NB4 (cell line): ENCODE measurements at regions not wholly inside any gene's neighbourhood (a gene's known extent, or its start where the extent isn't known, plus 50 kb on each side); places are given as distances from the start of the nearest gene placed in this dataset.

Experiments
- DNase-seq: peaks from one replicate; pipeline ENCODE4 v3.0.0; 2010; ENCODE audit warnings: low read depth
- H3K4me3 ChIP-seq: one replicate; pipeline ENCODE4 v1.5.1; 2011; ENCODE audit warnings: mild to moderate bottlenecking, low read depth, low read length, moderate library complexity
- CTCF ChIP-seq: IDR thresholded peaks from one replicate; pipeline ENCODE4 v1.5.1; 2012; ENCODE audit warnings: low read depth, low read length
- MAX ChIP-seq: IDR thresholded peaks from 2 replicates; pipeline ENCODE4 v1.6.1; 2011; ENCODE audit warnings: low read depth, low read length
- MYC ChIP-seq: IDR thresholded peaks from 2 replicates; pipeline ENCODE4 v1.6.1; 2011; ENCODE audit warnings: low read depth, low read length
- POLR2A ChIP-seq: IDR thresholded peaks from 2 replicates; pipeline ENCODE4 v1.6.1; 2011; ENCODE audit warnings: mild to moderate bottlenecking; ENCODE audit not compliant: insufficient read length; ENCODE audit errors: extremely low read depth

DNA sequence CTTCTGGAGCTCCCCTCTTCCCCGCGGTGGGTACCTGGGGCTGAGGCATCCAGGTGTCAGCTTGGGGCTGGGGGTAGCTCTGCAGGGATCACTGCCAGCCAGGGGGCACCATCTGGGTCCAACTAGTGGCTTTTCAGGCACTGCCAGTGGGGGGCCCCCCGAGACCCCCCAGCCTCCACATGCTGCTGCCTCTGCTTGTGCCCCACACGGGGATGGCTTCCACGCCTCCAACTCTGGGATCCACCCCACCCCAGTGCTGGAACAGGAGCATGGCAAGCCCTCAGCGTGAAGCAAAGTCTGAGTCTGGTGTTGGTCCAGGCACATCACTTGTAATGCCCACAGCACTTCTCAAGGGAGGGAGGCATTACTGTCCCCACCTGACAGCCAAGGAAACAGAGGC is 260.5 kb upstream of the MVB12B start:
- no peak overlapping the region for H3K4me3 ChIP-seq
- no peak for DNase-seq
- TF ChIP-seq MYC (no peak), POLR2A (no peak), MAX (no peak), CTCF (no peak)

- no peak for TF ChIP-seq POLR2A
- TF ChIP-seq CTCF = no peak
- no peak for TF ChIP-seq MYC
- no peak for TF ChIP-seq MAX
- no peak for DNase-seq
- no peak overlapping the region for H3K4me3 ChIP-seq
Observed at GRCh38 chr9:126067031-126067734, 259.4 kb upstream of the MVB12B start.

DNA sequence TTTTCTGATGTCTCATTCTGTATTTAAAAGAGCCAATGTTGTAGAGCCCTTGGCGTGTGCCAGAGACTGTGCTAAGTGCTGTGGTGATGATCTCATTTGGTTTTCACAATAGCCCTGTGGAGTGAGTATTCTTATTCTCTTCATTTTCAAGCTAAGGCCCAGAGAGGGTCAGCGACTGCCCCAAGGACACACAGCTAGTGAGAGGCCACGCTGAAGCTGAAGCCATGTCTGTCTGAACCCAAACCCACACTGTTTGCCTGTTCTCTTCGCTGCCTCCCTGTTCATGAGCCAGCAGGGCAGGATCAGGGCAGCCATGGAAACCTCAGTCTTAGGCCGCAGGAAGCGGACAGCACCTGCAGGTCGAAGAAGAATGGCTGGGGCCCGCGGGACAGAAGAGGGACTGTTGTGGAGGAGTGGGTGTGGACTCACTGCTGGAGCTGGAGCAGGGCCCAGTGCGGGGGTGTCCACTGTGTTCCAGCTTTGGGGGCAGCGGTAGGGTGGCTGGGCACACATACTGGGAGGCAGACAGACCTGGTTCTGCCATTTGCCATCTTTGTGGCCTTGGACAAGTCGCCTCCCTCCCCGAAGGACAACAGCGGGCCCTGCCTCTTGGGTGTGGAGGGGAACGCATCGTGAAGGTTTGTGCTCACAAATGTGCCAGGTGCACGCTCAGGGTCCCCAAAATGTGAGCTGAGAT is 257.9 kb upstream of the MVB12B start:
- no peak overlapping the region for H3K4me3 ChIP-seq
- TF ChIP-seq MYC (no peak), MAX (no peak), CTCF (no peak), POLR2A (no peak)
- no peak for DNase-seq

DNA sequence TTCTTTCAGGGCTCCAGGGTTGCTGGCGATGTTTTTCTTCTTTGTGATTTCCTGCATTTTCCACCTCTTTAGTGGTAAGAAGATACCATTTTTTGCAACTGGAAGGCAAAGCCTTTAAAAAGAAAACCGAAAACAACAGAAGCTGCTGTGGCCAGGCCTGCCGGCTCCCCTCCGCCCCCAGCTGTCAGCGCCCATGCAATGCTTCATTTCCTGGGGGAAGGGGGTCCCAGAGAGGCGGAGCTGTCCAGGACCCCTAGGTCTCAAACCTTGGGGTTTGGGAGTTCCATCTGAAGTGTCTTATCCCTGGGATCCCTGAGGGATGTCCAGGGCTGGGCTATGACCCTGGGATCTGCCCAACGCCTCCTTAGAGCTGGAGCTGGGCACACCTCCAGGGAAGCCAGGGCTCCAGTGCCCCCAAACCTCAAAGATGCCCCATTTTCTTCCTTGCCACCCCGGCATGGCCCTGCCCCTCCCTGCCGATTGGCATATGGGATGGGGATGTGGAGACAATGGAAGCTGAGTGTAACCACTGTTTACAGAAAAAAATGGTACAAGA is 257.2 kb upstream of the MVB12B start:
- no peak overlapping the region for H3K4me3 ChIP-seq
- TF ChIP-seq CTCF (no peak), MAX (no peak), MYC (no peak), POLR2A (no peak)
- DNase-seq = no peak

- no peak for DNase-seq
- no peak overlapping the region for H3K4me3 ChIP-seq
- TF ChIP-seq MAX (no peak), MYC (no peak), POLR2A (no peak), CTCF (no peak)
Observed at GRCh38 chr9:126070058-126070655, 256.5 kb upstream of the MVB12B start.
